GM23248 (cell line): ENCODE measurements at regions not wholly inside any gene's neighbourhood (a gene's known extent, or its start where the extent isn't known, plus 50 kb on each side); places are given as distances from the start of the nearest gene placed in this dataset.

ENCODE experiments used
- EZH2 ChIP-seq: fragments of 200-600 bp; sonication (generic); IDR thresholded peaks from 2 replicates; pipeline ENCODE4 v1.6.1; 2018; ENCODE audit warnings: antibody characterized with exemption, mild to moderate bottlenecking; ENCODE audit not compliant: insufficient read depth, poor library complexity, severe bottlenecking
- EZH2phosphoT487 ChIP-seq: fragments of 200-600 bp; sonication (generic); IDR thresholded peaks from 2 replicates; pipeline ENCODE4 v1.6.1; 2018; ENCODE audit warnings: antibody characterized with exemption, moderate library complexity, mild to moderate bottlenecking, low read depth; ENCODE audit not compliant: insufficient read depth

DNA sequence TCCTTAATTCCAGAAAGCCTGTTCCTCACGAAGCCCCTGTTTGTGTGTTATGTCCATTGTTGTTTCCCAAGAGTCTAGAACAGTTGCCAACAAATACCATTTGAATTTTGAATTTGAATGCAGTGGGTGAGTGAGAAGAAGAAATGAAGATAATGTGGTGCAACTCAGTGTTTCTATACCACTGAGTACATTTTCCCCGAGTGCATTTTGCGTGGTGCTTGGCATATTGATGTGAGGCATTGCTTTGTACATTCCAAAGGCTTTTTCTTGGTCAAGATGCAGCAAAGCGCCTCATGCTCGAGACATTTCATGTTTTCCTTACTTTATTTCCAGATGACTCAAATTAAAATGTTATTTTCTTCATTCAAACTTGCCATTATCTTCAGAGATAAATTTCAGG is 253.1 kb upstream of the RPS6KA3 start:
- no peak for TF ChIP-seq EZH2
- TF ChIP-seq EZH2phosphoT487, result no peak
